ENCODE measurements at regions not wholly inside any gene's neighbourhood (a gene's known extent, or its start where the extent isn't known, plus 50 kb on each side); places are given as distances from the start of the nearest gene placed in this dataset.
"Not testable (repeated sequence)": the region's sequence is repeated elsewhere in the genome, so short reads cannot be mapped to it uniquely, and the experiment has no call there.

GRCh38 chr15:66994927-66995656, 70.3 kb upstream of the SMAD3 start:
- intact Hi-C loops (cut with DNase I): no loop called here
- TF ChIP-seq POLR2AphosphoS5 (IDR thresholded peaks at IDR 0.05) (no peak), CTCF (IDR thresholded peaks at IDR 0.05) (no peak), POLR2A (IDR thresholded peaks at IDR 0.05) (no peak)
- Histone ChIP-seq H3K9me3 (no peaks in the 10 kb centered on the region), H3K27me3 (replicated peaks; ENCODE audit: insufficient read depth) (no peaks in the 10 kb centered on the region), H3K4me1 (replicated peaks) (no peaks in the 10 kb centered on the region), H3K4me3 (no peak overlapping the region), H3K27ac (no peak overlapping the region), H3K36me3 (no peaks in the 10 kb centered on the region)
- no peak for DNase-seq (ENCODE audit: low spot score)
- 83% methylated on average over 7 of the region's 7 CpGs for WGBS

- H3K27me3 ChIP-seq (replicated peaks; ENCODE audit: insufficient read depth): no peaks in the 10 kb centered on the region
- intact Hi-C loops (cut with DNase I): no loop called here
- no peaks in the 10 kb centered on the region for H3K4me1 ChIP-seq (replicated peaks)
- H3K27ac ChIP-seq: no peak overlapping the region
- H3K36me3 ChIP-seq: no peaks in the 10 kb centered on the region
- H3K9me3 ChIP-seq: no peaks in the 10 kb centered on the region
- 93% methylated on average over 2 of the region's 2 CpGs for WGBS
- no peak for DNase-seq (ENCODE audit: low spot score)
- TF ChIP-seq POLR2A (IDR thresholded peaks at IDR 0.05): no peak
- TF ChIP-seq POLR2AphosphoS5 (IDR thresholded peaks at IDR 0.05): no peak
- no peak for TF ChIP-seq CTCF (IDR thresholded peaks at IDR 0.05)
- no peak overlapping the region for H3K4me3 ChIP-seq
Observed at GRCh38 chr15:66996094-66996493, 69.3 kb upstream of the SMAD3 start.

- Histone ChIP-seq H3K4me3 (no peak overlapping the region), H3K9me3 (no peaks in the 10 kb centered on the region), H3K4me1 (replicated peaks) (no peaks in the 10 kb centered on the region), H3K36me3 (no peaks in the 10 kb centered on the region), H3K27ac (no peak overlapping the region), H3K27me3 (replicated peaks; ENCODE audit: insufficient read depth) (no peaks in the 10 kb centered on the region)
- TF ChIP-seq POLR2AphosphoS5 (IDR thresholded peaks at IDR 0.05) (no peak), CTCF (IDR thresholded peaks at IDR 0.05) (no peak), POLR2A (IDR thresholded peaks at IDR 0.05) (no peak)
- 44% methylated on average over 3 of the region's 3 CpGs for WGBS
- intact Hi-C loops (cut with DNase I): no loop called here
- DNase-seq (ENCODE audit: low spot score): no peak
Observed at GRCh38 chr15:66997212-66997611, 68.2 kb upstream of the SMAD3 start.

- DNase-seq (ENCODE audit: low spot score); H3K27ac ChIP-seq; H3K9me3 ChIP-seq; intact Hi-C loops (cut with DNase I); H3K36me3 ChIP-seq; H3K27me3 ChIP-seq (replicated peaks; ENCODE audit: insufficient read depth); H3K4me3 ChIP-seq; H3K4me1 ChIP-seq (replicated peaks): not testable (repeated sequence)
- WGBS: 96% methylated on average over 1 of the region's 1 CpG
Observed at GRCh38 chr15:66998234-66998633, 67.2 kb upstream of the SMAD3 start.

GRCh38 chr15:66999046-66999968, 66.1 kb upstream of the SMAD3 start:
- H3K9me3 ChIP-seq: no peaks in the 10 kb centered on the region
- H3K27me3 ChIP-seq (replicated peaks; ENCODE audit: insufficient read depth): no peaks in the 10 kb centered on the region
- intact Hi-C loops (cut with DNase I): no loop called here
- no peak overlapping the region for H3K4me3 ChIP-seq
- WGBS: 86% methylated on average over 1 of the region's 1 CpG
- H3K27ac ChIP-seq: no peak overlapping the region
- no peaks in the 10 kb centered on the region for H3K4me1 ChIP-seq (replicated peaks)
- no peaks in the 10 kb centered on the region for H3K36me3 ChIP-seq
- no peak for DNase-seq (ENCODE audit: low spot score)
- TF ChIP-seq POLR2A (IDR thresholded peaks at IDR 0.05) (no peak), POLR2AphosphoS5 (IDR thresholded peaks at IDR 0.05) (no peak), CTCF (IDR thresholded peaks at IDR 0.05) (no peak)

Data from prostate gland (tissue), 2 donors.